Chondrocyte (in vitro differentiated cells): ENCODE measurements at regions not wholly inside any gene's neighbourhood (a gene's known extent, or its start where the extent isn't known, plus 50 kb on each side); places are given as distances from the start of the nearest gene placed in this dataset.

Experiments
- DNase-seq: peaks from one replicate; pipeline ENCODE4 v3.0.0; 2021; ENCODE audit warnings: mixed read lengths, low spot score
- H3K27ac Mint-ChIP-seq: one replicate; pipeline ENCODE4 v1.8.0; 2021; ENCODE audit warnings: mild to moderate bottlenecking, moderate library complexity, mixed read lengths; ENCODE audit not compliant: unreplicated experiment
- H3K27me3 Mint-ChIP-seq: 2 replicates; pipeline ENCODE4 v1.8.0; 2021; ENCODE audit warnings: low read depth, mixed read lengths
- H3K36me3 Mint-ChIP-seq: 2 replicates; pipeline ENCODE4 v1.8.0; 2021; ENCODE audit warnings: low read depth, mixed read lengths
- H3K4me1 Mint-ChIP-seq: 2 replicates; pipeline ENCODE4 v1.8.0; 2021; ENCODE audit warnings: low read depth, mild to moderate bottlenecking, mixed read lengths
- H3K4me3 Mint-ChIP-seq: one replicate; pipeline ENCODE4 v1.8.0; 2021; ENCODE audit warnings: mild to moderate bottlenecking, moderate library complexity, mixed read lengths; ENCODE audit not compliant: unreplicated experiment
- H3K9me3 Mint-ChIP-seq: 2 replicates; pipeline ENCODE4 v1.8.0; 2021; ENCODE audit warnings: low read depth, mixed read lengths
- TF ChIP-seq, protein P1 (sequence below): fragments of 200-600 bp; sonication (generic); IDR thresholded peaks from 2 replicates; pipeline ENCODE4 v1.5.0; 2021; ENCODE audit warnings: antibody characterized with exemption, mild to moderate bottlenecking, moderate library complexity

GRCh38 chr3:135688003-135688402 is 277.5 kb upstream of the PPP2R3A start:
- H3K9me3 Mint-ChIP-seq, result peaks cover 18% of the 10 kb centered on the region
- H3K4me3 Mint-ChIP-seq, result no peak overlapping the region
- no peaks in the 10 kb centered on the region for H3K36me3 Mint-ChIP-seq
- peaks cover 5% of the 10 kb centered on the region for H3K27me3 Mint-ChIP-seq
- DNase-seq, result no peak
- no peaks in the 10 kb centered on the region for H3K4me1 Mint-ChIP-seq
- TF ChIP-seq, protein P1, sequence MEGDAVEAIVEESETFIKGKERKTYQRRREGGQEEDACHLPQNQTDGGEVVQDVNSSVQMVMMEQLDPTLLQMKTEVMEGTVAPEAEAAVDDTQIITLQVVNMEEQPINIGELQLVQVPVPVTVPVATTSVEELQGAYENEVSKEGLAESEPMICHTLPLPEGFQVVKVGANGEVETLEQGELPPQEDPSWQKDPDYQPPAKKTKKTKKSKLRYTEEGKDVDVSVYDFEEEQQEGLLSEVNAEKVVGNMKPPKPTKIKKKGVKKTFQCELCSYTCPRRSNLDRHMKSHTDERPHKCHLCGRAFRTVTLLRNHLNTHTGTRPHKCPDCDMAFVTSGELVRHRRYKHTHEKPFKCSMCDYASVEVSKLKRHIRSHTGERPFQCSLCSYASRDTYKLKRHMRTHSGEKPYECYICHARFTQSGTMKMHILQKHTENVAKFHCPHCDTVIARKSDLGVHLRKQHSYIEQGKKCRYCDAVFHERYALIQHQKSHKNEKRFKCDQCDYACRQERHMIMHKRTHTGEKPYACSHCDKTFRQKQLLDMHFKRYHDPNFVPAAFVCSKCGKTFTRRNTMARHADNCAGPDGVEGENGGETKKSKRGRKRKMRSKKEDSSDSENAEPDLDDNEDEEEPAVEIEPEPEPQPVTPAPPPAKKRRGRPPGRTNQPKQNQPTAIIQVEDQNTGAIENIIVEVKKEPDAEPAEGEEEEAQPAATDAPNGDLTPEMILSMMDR, result no peak
- no peak overlapping the region for H3K27ac Mint-ChIP-seq

DNA sequence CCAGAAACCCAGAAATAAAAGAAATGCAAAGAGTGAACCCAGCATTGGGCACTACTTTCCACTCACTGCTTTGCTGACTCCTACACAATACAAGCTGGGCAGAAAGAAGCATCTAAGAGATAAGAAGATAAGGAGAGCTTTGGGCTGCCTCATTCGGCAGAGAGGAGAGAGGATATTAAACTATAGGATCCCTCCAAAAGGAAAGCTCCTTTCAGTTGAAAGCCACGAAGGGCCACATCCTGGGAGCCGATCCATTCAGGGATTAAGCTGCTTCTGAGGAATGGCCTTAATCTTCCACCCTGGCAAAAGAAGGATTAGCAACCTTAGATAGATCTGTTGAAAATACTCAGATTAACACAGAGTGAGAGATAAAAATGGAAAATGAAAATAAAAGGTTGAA is 274.9 kb upstream of the PPP2R3A start:
- no peaks in the 10 kb centered on the region for H3K36me3 Mint-ChIP-seq
- peaks cover 3% of the 10 kb centered on the region for H3K27me3 Mint-ChIP-seq
- TF ChIP-seq, protein P1, result no peak
- H3K4me1 Mint-ChIP-seq, result no peaks in the 10 kb centered on the region
- peaks cover 3% of the 10 kb centered on the region for H3K9me3 Mint-ChIP-seq
- no peak for DNase-seq
- no peak overlapping the region for H3K27ac Mint-ChIP-seq
- no peak overlapping the region for H3K4me3 Mint-ChIP-seq

DNA sequence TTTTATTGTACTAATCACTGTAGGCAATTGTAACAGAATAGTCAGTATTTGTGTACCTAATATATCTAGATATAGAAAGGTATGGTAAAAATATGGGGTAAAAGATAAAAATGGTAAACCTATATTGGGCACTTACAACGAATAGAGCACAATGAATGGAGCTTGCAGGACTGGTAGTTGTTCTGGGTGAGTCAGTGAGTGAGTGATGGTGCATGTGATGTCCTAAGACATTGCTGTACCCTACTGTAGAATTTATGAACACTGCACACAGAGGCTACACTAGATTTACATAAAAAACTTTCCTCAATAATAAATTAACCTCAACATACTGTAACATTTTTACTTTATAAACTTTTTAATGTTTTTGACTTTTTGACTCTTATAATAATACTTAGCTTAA is 274.3 kb upstream of the PPP2R3A start:
- H3K4me3 Mint-ChIP-seq, result no peak overlapping the region
- DNase-seq, result no peak
- no peaks in the 10 kb centered on the region for H3K4me1 Mint-ChIP-seq
- H3K36me3 Mint-ChIP-seq, result no peaks in the 10 kb centered on the region
- peaks cover 3% of the 10 kb centered on the region for H3K9me3 Mint-ChIP-seq
- H3K27me3 Mint-ChIP-seq, result peaks cover 3% of the 10 kb centered on the region
- no peak overlapping the region for H3K27ac Mint-ChIP-seq
- TF ChIP-seq, protein P1, result no peak

GRCh38 chr3:135694142-135694541 is 271.4 kb upstream of the PPP2R3A start:
- TF ChIP-seq, protein P1, result no peak
- Mint-ChIP-seq H3K4me1 (no peaks in the 10 kb centered on the region), H3K27ac (no peak overlapping the region), H3K4me3 (no peak overlapping the region), H3K27me3 (peaks cover 3% of the 10 kb centered on the region), H3K9me3 (no peaks in the 10 kb centered on the region), H3K36me3 (no peaks in the 10 kb centered on the region)
- no peak for DNase-seq

DNA sequence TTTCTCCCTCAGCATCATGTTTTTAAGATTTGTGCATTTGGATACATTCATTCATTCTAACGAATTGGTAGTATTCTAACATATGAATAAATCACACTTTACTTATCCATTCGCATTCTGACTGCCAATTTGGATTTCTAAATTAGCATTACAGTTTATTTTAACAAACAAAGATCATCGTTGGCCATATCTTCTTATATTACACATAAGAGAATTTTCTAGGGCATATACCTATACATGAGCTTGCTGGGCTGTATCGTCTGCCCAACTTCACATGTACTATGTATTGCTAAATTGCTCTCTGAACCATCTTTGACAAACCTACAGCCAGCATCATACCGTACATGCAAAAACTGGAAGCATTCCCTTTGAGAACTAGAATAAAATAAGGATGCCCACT is 265.8 kb upstream of the PPP2R3A start:
- Mint-ChIP-seq H3K27me3 (peaks cover 3% of the 10 kb centered on the region), H3K4me1 (no peaks in the 10 kb centered on the region)
- no peak for DNase-seq

More for the DNA sequence above, 265.8 kb upstream of the PPP2R3A start:
- TF ChIP-seq, protein P1, result no peak
- H3K36me3 Mint-ChIP-seq, result no peaks in the 10 kb centered on the region
- no peak overlapping the region for H3K27ac Mint-ChIP-seq
- H3K4me3 Mint-ChIP-seq, result no peak overlapping the region
- no peaks in the 10 kb centered on the region for H3K9me3 Mint-ChIP-seq
